ENCODE measurements at regions not wholly inside any gene's neighbourhood (a gene's known extent, or its start where the extent isn't known, plus 50 kb on each side); places are given as distances from the start of the nearest gene placed in this dataset.

- no peak for DNase-seq (ENCODE audit: low spot score)
- TF ChIP-seq CTCF (IDR thresholded peaks at IDR 0.05; ENCODE audit: extremely low read depth, missing control alignments) = no peak
Observed at GRCh38 chr14:42469637-42470426, 863.2 kb downstream of the LRFN5 start.

- no peak for DNase-seq (ENCODE audit: low spot score)
- no peak for TF ChIP-seq CTCF (IDR thresholded peaks at IDR 0.05; ENCODE audit: extremely low read depth, missing control alignments)
Observed at GRCh38 chr14:42460673-42461072, 854.0 kb downstream of the LRFN5 start.

- TF ChIP-seq CTCF (IDR thresholded peaks at IDR 0.05; ENCODE audit: extremely low read depth, missing control alignments) = no peak
Observed at GRCh38 chr14:42459171-42459685, 852.6 kb downstream of the LRFN5 start.

DNA sequence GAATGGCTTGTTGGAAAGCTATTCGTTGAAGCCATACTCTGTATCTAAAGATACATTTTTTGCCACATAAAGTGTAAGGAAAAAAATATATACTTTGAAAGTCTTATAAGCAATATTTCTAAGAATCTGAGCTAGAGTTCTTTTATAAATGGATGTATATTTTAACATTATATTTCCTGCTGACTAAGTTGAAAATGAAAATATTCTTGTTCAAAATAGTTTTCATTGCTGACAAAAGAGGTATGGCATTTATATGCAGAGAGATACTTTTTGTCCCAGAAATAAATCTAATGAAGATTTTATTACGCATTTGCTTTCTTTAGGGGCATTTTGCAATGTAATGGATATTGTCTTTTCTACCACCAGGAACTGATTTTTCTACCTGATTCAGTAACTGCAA, 834.9 kb downstream of the LRFN5 start:
- DNase-seq (ENCODE audit: low spot score) = no peak
- no peak for TF ChIP-seq CTCF (IDR thresholded peaks at IDR 0.05; ENCODE audit: extremely low read depth, missing control alignments)

More at GRCh38 chr14:42459171-42459685, 852.6 kb downstream of the LRFN5 start:
- DNase-seq (ENCODE audit: low spot score) = no peak

DNA sequence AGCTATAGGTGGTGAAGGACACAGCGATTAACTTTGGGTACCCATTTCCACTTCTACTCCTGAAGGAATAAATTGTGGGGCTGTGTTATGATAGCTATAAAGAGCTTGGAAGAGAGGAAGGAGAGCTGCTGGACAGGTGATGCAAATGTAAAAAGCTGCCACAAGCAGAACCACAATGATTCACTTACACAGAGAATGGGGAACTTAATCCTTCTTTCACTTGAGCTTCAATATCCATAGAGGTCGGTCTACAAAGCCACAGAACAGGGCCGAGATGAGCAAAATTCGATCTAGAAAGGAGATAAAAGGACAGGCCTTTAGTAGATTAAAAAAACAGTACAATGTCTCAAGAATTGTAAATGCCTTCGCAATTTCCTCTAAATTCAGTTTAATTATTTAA, 831.1 kb downstream of the LRFN5 start:
- TF ChIP-seq CTCF (IDR thresholded peaks at IDR 0.05; ENCODE audit: extremely low read depth, missing control alignments) = no peak
- no peak for DNase-seq (ENCODE audit: low spot score)

GRCh38 chr14:42429401-42429800, 822.7 kb downstream of the LRFN5 start:
- DNase-seq (ENCODE audit: low spot score) = no peak
- TF ChIP-seq CTCF (IDR thresholded peaks at IDR 0.05; ENCODE audit: extremely low read depth, missing control alignments) = no peak

DNA sequence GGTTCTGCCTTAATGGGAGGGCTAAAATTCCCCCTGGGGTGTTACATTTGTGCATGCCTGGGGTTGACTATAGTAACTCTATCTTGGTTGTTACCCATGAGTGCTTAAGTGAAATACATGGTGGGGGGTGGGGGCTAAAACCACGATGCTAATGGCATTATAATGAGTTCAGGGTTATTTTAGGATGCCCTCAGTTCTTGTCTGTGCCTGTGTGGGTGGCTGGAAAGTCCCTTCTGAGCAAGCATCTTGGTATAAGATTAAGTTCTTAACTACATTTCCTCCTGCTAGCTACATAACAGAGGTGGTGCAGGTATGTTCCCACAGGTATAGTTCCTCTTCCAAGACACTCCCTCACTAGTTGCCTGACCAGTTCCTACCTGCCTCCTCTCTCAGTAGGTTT, 822.3 kb downstream of the LRFN5 start:
- DNase-seq (ENCODE audit: low spot score) = peak; percentile 18
- TF ChIP-seq CTCF (IDR thresholded peaks at IDR 0.05; ENCODE audit: extremely low read depth, missing control alignments) = no peak

All from GM20000 (cell line).